ENCODE measurements at regions not wholly inside any gene's neighbourhood (a gene's known extent, or its start where the extent isn't known, plus 50 kb on each side); places are given as distances from the start of the nearest gene placed in this dataset.

- no peak for TF ChIP-seq SUZ12 (IDR thresholded peaks at IDR 0.05; ENCODE audit: extremely low read depth, insufficient read depth, insufficient read length)
- TF ChIP-seq ZNF274 (IDR thresholded peaks at IDR 0.05; ENCODE audit: low read depth, low read length): no peak
- no peak for TF ChIP-seq YY1 (IDR thresholded peaks at IDR 0.05; ENCODE audit: insufficient read depth, insufficient read length)
These were observed 132.0 kb upstream of the CLNK start for GRCh38 chr4:10816571-10816970.

Measured in NT2/D1 (cell line).